ENCODE measurements at regions not wholly inside any gene's neighbourhood (a gene's known extent, or its start where the extent isn't known, plus 50 kb on each side); places are given as distances from the start of the nearest gene placed in this dataset.

DNA sequence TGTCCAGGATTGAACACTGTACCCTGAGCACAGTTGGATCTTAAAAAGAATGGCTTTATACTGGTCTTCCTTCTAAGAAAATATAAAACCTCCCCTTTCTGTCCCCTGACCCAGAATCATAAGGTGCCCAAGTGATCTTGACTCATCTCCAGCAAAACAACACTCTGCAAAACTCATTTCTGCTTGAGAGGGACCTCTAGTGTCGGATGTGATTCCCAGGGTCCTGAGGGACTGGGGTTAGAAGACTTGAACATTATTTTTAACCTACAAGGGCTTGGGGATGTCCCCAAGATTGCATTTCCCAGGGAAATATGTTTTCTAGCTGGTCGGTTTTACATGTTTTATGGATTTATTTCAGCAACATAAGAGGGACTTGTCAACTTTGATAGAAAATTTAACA is 1318.5 kb upstream of the CELF4 start:
- TF ChIP-seq, protein P1, sequence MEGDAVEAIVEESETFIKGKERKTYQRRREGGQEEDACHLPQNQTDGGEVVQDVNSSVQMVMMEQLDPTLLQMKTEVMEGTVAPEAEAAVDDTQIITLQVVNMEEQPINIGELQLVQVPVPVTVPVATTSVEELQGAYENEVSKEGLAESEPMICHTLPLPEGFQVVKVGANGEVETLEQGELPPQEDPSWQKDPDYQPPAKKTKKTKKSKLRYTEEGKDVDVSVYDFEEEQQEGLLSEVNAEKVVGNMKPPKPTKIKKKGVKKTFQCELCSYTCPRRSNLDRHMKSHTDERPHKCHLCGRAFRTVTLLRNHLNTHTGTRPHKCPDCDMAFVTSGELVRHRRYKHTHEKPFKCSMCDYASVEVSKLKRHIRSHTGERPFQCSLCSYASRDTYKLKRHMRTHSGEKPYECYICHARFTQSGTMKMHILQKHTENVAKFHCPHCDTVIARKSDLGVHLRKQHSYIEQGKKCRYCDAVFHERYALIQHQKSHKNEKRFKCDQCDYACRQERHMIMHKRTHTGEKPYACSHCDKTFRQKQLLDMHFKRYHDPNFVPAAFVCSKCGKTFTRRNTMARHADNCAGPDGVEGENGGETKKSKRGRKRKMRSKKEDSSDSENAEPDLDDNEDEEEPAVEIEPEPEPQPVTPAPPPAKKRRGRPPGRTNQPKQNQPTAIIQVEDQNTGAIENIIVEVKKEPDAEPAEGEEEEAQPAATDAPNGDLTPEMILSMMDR (IDR thresholded peaks at IDR 0.05; ENCODE audit: insufficient read depth, low read length, poor library complexity, severe bottlenecking), result no peak
- no peaks in the 10 kb centered on the region for H3K27me3 ChIP-seq (replicated peaks; ENCODE audit: control insufficient read depth, insufficient read depth, low read length)
- DNase-seq (ENCODE audit: extremely low read depth, insufficient read length), result no peak
- H3K4me3 ChIP-seq (replicated peaks; ENCODE audit: low read depth, low read length), result no peak overlapping the region
- no peaks in the 10 kb centered on the region for H3K36me3 ChIP-seq (ENCODE audit: control insufficient read depth, insufficient read depth, low read length)

DNA sequence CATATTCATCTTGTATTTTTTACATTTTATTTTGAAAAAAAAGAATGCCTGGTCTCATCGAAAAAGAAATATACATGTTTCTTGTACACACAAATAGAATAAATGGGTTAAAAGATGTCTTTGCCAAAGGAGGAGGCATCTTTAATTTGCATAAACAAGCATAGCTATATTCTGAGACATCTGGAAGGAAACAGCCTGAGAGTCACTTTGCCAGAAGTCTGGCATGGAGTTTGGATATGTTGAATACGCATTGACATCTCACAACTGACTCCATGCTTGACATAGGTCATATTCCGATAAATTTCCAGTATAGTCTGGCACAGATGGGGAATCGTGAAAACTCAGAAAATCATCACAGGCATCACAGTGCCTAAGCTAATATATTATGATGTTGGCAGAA is 1317.5 kb upstream of the CELF4 start:
- Histone ChIP-seq H3K4me3 (replicated peaks; ENCODE audit: low read depth, low read length) (no peak overlapping the region), H3K27me3 (replicated peaks; ENCODE audit: control insufficient read depth, insufficient read depth, low read length) (no peaks in the 10 kb centered on the region), H3K36me3 (ENCODE audit: control insufficient read depth, insufficient read depth, low read length) (no peaks in the 10 kb centered on the region)
- DNase-seq (ENCODE audit: extremely low read depth, insufficient read length), result no peak
- TF ChIP-seq, protein P1 (IDR thresholded peaks at IDR 0.05; ENCODE audit: insufficient read depth, low read length, poor library complexity, severe bottlenecking), result no peak

DNA sequence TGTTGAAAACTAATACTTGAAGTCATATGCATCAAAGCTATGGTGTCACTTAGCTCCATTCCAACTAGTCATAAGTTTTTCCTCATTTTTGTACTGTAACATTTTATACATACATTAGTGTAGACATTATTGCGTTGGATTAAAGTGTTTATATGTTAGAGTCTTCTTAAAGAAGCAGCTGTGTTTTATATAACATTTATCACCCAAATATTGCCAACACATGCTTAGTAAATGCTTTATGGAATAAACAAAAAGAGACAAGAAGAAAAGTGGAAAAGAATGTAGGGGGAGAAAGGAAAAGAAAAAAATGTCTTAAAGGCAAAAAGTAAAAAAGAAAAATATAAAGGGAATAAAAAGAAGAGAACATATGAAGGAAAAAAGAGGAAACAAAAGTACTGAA is 1314.3 kb upstream of the CELF4 start:
- Histone ChIP-seq H3K36me3 (ENCODE audit: control insufficient read depth, insufficient read depth, low read length) (no peaks in the 10 kb centered on the region), H3K27me3 (replicated peaks; ENCODE audit: control insufficient read depth, insufficient read depth, low read length) (no peaks in the 10 kb centered on the region), H3K4me3 (replicated peaks; ENCODE audit: low read depth, low read length) (no peak overlapping the region)
- TF ChIP-seq, protein P1 (IDR thresholded peaks at IDR 0.05; ENCODE audit: insufficient read depth, low read length, poor library complexity, severe bottlenecking), result no peak
- DNase-seq (ENCODE audit: extremely low read depth, insufficient read length), result no peak

DNA sequence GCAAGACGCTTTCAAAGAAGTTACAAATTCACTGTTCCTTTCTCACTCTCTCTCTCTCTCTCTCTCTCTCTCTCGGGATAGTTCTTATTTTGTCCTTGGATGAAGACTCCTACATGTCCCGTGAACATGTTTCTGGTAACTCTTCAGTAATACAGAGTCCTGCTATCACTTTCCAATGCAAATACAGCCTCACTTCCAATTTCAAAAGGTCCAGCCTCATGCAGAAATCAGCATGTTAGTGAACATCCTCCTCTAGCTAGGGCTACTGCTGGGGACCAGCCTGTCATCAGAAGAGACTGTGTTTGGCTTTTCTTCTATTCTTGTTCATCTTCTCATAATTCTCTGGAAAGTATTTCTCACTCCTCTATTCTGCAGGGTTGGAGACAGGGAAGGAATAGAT is 1306.7 kb upstream of the CELF4 start:
- DNase-seq (ENCODE audit: extremely low read depth, insufficient read length), result no peak
- Histone ChIP-seq H3K4me3 (replicated peaks; ENCODE audit: low read depth, low read length) (no peak overlapping the region), H3K36me3 (ENCODE audit: control insufficient read depth, insufficient read depth, low read length) (no peaks in the 10 kb centered on the region), H3K27me3 (replicated peaks; ENCODE audit: control insufficient read depth, insufficient read depth, low read length) (no peaks in the 10 kb centered on the region)
- TF ChIP-seq, protein P1 (IDR thresholded peaks at IDR 0.05; ENCODE audit: insufficient read depth, low read length, poor library complexity, severe bottlenecking), result no peak

DNA sequence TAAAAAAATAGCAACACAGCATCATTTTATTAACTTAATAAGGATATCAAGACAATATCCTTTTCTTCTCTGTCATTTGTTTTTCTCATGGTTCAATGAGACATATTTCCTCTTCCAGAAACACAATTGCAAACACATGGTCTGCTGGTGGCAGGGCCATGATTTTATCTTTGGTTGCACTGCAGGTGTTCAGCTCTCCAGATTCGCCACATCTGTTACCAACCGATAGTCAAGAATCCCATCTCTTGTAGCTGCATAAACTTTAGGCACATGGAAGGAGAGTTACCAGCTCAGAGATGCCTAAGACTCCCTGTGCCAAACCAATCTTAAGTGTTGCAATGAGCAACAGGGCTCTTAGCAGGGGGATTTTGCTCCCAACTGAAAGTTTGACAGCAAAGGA is 1303.2 kb upstream of the CELF4 start:
- no peak overlapping the region for H3K4me3 ChIP-seq (replicated peaks; ENCODE audit: low read depth, low read length)
- DNase-seq (ENCODE audit: extremely low read depth, insufficient read length), result no peak
- no peaks in the 10 kb centered on the region for H3K36me3 ChIP-seq (ENCODE audit: control insufficient read depth, insufficient read depth, low read length)
- no peaks in the 10 kb centered on the region for H3K27me3 ChIP-seq (replicated peaks; ENCODE audit: control insufficient read depth, insufficient read depth, low read length)
- TF ChIP-seq, protein P1 (IDR thresholded peaks at IDR 0.05; ENCODE audit: insufficient read depth, low read length, poor library complexity, severe bottlenecking), result no peak

DNA sequence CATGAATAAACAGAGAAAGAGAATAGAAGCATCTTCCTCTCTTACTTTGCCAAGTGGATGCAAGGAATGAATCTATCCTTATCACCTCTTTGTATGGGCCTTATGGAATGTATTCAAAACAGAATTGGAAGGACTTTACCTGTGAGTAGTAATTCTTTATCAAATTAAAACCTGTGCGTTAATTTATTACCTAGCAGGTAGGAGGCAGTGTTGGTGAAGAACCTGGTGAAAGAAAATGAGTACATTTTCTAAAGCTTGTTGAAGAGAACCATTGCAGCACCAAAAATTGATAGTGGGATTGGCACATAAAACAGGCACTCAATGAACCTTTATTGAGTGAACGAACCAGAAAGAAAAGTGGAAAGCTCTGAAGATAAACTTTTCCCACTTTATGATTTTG is 1302.1 kb upstream of the CELF4 start:
- Histone ChIP-seq H3K4me3 (replicated peaks; ENCODE audit: low read depth, low read length) (no peak overlapping the region), H3K27me3 (replicated peaks; ENCODE audit: control insufficient read depth, insufficient read depth, low read length) (no peaks in the 10 kb centered on the region), H3K36me3 (ENCODE audit: control insufficient read depth, insufficient read depth, low read length) (no peaks in the 10 kb centered on the region)
- no peak for DNase-seq (ENCODE audit: extremely low read depth, insufficient read length)
- TF ChIP-seq, protein P1 (IDR thresholded peaks at IDR 0.05; ENCODE audit: insufficient read depth, low read length, poor library complexity, severe bottlenecking), result no peak

Measured in GM06990 (cell line).